Pancreas (tissue), 10 donors: ENCODE measurements at regions not wholly inside any gene's neighbourhood (a gene's known extent, or its start where the extent isn't known, plus 50 kb on each side); places are given as distances from the start of the nearest gene placed in this dataset.

Experiments
- ATAC-seq, 4 donors: fragments of 200-7000 bp; cut with Tn5 transposase; one replicate each; pipeline versions ENCODE4 v1.8.0 to v1.9.1; 2020; ENCODE audit warnings: mild to moderate bottlenecking in 4 of 4, moderate library complexity in 4 of 4
- DNase-seq, 6 donors: peaks; one replicate each; pipeline ENCODE4 v3.0.0-alpha.2; 2020
- FAIRE-seq: peaks from 2 replicates; lab custom pipeline; 2012; peaks lifted over from hg19 to GRCh38; lab: Jason Lieb, UNC
- H3K27ac ChIP-seq, 4 donors: fragments of 200-600 bp; sonication (generic); 1 replicate in 3 of 4; 2 replicates in 1 of 4; pipeline versions ENCODE4 v1.5.0 to v1.8.0; 2020
- H3K27me3 ChIP-seq, 4 donors: fragments of 200-600 bp; one replicate each; pipeline ENCODE4 v1.8.0; 2021
- H3K36me3 ChIP-seq, 3 donors: fragments of 200-600 bp; sonication (generic) in 1 of 3; one replicate each; pipeline versions ENCODE4 v1.5.0 to v1.8.0; 2020 to 2021
- H3K4me1 ChIP-seq, 3 donors: fragments of 200-600 bp; one replicate each; pipeline ENCODE4 v1.8.0; 2021
- H3K4me3 ChIP-seq, 4 donors: fragments of 200-600 bp; sonication (generic) in 2 of 4; one replicate each; pipeline versions ENCODE4 v1.5.0 to v1.8.0; 2020 to 2021
- H3K9me3 ChIP-seq, 4 donors: fragments of 200-600 bp; one replicate each; pipeline ENCODE4 v1.8.0; 2021
- WGBS, 2 donors: extraction: QIAGEN DNeasy Blood & Tissue Kit; methylation state at CpG; one replicate each; pipeline ENCODE4 v1.1.7; 2013; 5-methylcytosine and 5-hydroxymethylcytosine counted together
- intact Hi-C, 3 donors: fragments of 100-400 bp; cut with DNase I; formaldehyde crosslinking; loops; one replicate each; pipeline versions ENCODE4 v1.11.1 to v1.14.2; 2022
- TF ChIP-seq, protein P1 (sequence below), 4 donors: fragments of 200-600 bp; sonication (generic) in 3 of 4; IDR thresholded peaks; one replicate each; pipeline versions ENCODE4 v1.5.0 to v1.8.0; 2021; ENCODE audit warnings: antibody characterized with exemption in 4 of 4
- donor health status: healthy with polysubstance abuse.
- donor health status: DM: no; HTN: no; CAD: no; lungs with moderate emphysema.
- donor health status: DM: no; HTN: no; CAD: no.
- donor health status: control.
- donor health status: control.
- donor health status: Bipolar disorder and iron deficiency.
- donor health status: DM: yes; HTN: yes; CAD: no.
- donor health status: DM: no; HTN: no; CAD: no.
- donor health status: DM: no; HTN: no; CAD: no.
- donor health status: DM: yes; HTN: yes; CAD: no.

DNA sequence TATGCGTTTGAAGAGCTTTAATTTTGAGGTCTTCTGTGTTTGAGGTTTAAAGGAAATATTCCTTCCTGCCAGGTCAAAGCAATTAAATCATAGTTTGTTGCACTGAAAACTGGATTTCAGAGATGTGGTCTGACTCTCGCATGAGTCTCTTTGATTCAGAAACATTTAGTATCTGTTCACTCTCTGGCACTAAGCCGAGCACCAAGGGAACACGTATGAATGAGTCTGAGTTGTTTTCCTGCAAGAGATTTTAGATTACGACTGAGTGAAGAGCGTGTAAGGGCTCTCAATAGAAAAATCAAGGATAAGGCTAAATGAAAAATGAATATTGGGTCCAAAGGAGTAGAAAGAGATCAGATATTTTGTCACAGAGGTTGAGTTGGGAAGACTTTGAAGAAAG is 875.4 kb upstream of the PRKX start:
- intact Hi-C loops: no loop called here
- 63 to 71% methylated on average over 6 of the region's 6 CpGs for WGBS, 2 donors
- no peak for ATAC-seq
- Histone ChIP-seq H3K4me1 (no peaks in the 10 kb centered on the region), H3K27ac (no peak overlapping the region), H3K36me3 (no peaks in the 10 kb centered on the region), H3K27me3 (no peaks in the 10 kb centered on the region), H3K4me3 (no peak overlapping the region), H3K9me3 (no peaks in the 10 kb centered on the region)
- TF ChIP-seq, protein P1, sequence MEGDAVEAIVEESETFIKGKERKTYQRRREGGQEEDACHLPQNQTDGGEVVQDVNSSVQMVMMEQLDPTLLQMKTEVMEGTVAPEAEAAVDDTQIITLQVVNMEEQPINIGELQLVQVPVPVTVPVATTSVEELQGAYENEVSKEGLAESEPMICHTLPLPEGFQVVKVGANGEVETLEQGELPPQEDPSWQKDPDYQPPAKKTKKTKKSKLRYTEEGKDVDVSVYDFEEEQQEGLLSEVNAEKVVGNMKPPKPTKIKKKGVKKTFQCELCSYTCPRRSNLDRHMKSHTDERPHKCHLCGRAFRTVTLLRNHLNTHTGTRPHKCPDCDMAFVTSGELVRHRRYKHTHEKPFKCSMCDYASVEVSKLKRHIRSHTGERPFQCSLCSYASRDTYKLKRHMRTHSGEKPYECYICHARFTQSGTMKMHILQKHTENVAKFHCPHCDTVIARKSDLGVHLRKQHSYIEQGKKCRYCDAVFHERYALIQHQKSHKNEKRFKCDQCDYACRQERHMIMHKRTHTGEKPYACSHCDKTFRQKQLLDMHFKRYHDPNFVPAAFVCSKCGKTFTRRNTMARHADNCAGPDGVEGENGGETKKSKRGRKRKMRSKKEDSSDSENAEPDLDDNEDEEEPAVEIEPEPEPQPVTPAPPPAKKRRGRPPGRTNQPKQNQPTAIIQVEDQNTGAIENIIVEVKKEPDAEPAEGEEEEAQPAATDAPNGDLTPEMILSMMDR (IDR thresholded peaks at IDR 0.05): no peak
- no peak for DNase-seq
- FAIRE-seq: no peak

DNA sequence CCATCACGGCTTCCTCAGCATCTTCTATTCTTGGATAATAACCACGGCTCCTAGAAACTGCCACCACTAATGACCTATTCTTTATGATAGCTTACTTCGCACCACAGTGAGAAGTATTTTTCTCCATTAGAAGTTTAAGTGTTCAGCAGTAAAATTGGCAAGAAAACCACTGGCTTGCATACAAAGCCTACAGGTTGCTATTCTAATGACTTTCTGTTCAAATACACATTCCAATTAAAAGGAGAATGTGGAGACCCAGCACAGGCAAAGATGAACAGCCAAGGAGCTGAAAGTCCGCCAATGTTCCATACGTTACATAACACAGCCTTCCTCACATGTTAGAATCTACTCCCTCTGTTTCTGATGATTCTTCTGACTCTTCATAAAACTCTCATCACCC is 875.0 kb upstream of the PRKX start:
- H3K4me3 ChIP-seq: no peak overlapping the region
- H3K4me1 ChIP-seq: no peaks in the 10 kb centered on the region
- DNase-seq: no peak
- H3K9me3 ChIP-seq: no peaks in the 10 kb centered on the region
- ATAC-seq: no peak
- 74 to 78% methylated on average over 5 of the region's 5 CpGs for WGBS, 2 donors
- H3K27me3 ChIP-seq: no peaks in the 10 kb centered on the region
- TF ChIP-seq, protein P1 (IDR thresholded peaks at IDR 0.05): no peak
- H3K36me3 ChIP-seq: no peaks in the 10 kb centered on the region
- intact Hi-C loops: no loop called here
- no peak for FAIRE-seq
- H3K27ac ChIP-seq: no peak overlapping the region

DNA sequence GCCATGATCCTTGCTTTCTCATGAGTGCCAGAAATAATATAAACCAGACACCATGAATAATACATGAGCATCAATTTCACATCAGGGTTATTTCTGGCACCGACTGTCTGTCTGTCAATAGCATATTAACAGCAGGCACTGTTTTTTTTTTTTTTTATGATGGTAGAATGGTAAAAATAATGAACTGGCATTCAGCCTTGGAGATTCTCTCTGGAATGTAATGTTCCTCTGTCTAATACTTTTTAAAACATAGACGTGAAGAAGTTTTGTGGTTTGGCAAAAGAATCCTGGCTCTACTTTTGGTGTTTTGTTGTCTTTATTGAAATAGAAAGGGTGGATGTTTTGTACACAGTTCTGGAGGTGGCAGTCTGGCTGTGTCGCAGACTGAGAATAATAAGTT is 874.6 kb upstream of the PRKX start:
- Histone ChIP-seq H3K27ac (no peak overlapping the region), H3K9me3 (no peaks in the 10 kb centered on the region), H3K4me3 (no peak overlapping the region), H3K36me3 (no peaks in the 10 kb centered on the region), H3K27me3 (no peaks in the 10 kb centered on the region), H3K4me1 (no peaks in the 10 kb centered on the region)
- intact Hi-C loops: no loop called here
- FAIRE-seq (no peak), DNase-seq (no peak), ATAC-seq (no peak)
- 58 to 61% methylated on average over 3 of the region's 3 CpGs for WGBS, 2 donors
- TF ChIP-seq, protein P1 (IDR thresholded peaks at IDR 0.05): no peak

DNA sequence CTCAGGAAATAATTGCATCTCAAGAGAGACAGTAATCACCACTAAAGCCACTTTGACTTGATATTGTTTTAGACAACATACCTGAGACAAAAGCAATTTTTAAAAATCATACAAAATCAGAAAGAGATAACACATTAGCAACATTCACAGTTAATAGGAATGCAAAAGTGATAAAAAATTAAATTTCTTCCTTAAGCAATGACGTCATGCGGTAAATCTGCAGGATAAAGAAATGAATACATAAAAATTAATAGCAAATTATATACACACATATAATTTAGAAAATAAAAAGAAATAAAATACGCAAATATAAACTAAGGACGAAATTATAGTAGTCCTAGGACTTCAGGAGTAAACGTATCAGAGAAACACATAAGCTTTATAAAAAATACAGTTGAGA is 866.5 kb upstream of the PRKX start:
- Histone ChIP-seq H3K9me3 (no peaks in the 10 kb centered on the region), H3K4me1 (no peaks in the 10 kb centered on the region), H3K27me3 (peaks cover 0 to 3% (median 0%) of the 10 kb centered on the region in 4 donors), H3K4me3 (no peak overlapping the region), H3K36me3 (no peaks in the 10 kb centered on the region), H3K27ac (no peak overlapping the region)
- TF ChIP-seq, protein P1 (IDR thresholded peaks at IDR 0.05): peak in 1 of 4 donors; percentile 5
- intact Hi-C loops: no loop called here
- DNase-seq (no peak), FAIRE-seq (no peak), ATAC-seq (no peak)
- 76 to 78% methylated on average over 5 of the region's 5 CpGs for WGBS, 2 donors

DNA sequence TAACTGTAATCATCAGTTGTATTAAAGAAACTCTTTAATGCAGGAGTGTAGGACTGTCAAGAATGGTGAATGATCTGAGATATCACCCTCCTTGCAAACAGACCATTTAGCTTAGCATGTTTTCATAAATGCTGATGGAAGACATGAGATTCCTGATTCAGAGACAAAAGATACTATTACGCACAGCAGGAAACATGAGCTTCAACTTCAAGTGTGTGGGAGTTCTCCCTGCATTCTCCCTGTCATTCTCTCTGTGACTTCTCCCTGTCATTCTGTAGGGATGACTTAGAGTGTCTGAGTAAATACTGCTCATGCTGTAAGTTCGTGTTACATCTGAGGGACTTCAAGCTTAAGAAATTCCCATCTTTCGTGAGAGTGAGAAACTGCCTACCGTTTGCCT is 866.0 kb upstream of the PRKX start:
- no peaks in the 10 kb centered on the region for H3K9me3 ChIP-seq
- TF ChIP-seq, protein P1 (IDR thresholded peaks at IDR 0.05): no peak
- no peak overlapping the region for H3K27ac ChIP-seq
- H3K27me3 ChIP-seq: peaks cover 0 to 3% (median 0%) of the 10 kb centered on the region in 4 donors
- 57 to 67% methylated on average over 4 of the region's 4 CpGs for WGBS, 2 donors
- DNase-seq (no peak), FAIRE-seq (no peak), ATAC-seq (no peak)
- no peaks in the 10 kb centered on the region for H3K4me1 ChIP-seq
- no peak overlapping the region for H3K4me3 ChIP-seq
- intact Hi-C loops: no loop called here
- H3K36me3 ChIP-seq: no peaks in the 10 kb centered on the region
